ENCODE measurements at regions not wholly inside any gene's neighbourhood (a gene's known extent, or its start where the extent isn't known, plus 50 kb on each side); places are given as distances from the start of the nearest gene placed in this dataset.

GRCh38 chr13:25034173-25034572 lies 61.8 kb upstream of the PABPC3 start:
- no peaks in the 10 kb centered on the region for H3K9me3 ChIP-seq (replicated peaks; ENCODE audit: control insufficient read depth, insufficient read depth, low read length)
- no peak overlapping the region for H3K27ac ChIP-seq (ENCODE audit: insufficient read depth, low read depth, low read length)
- TF ChIP-seq EZH2 (IDR thresholded peaks at IDR 0.05; ENCODE audit: borderline replicate concordance, low read depth, low read length, severe bottlenecking) (no peak), FOS (IDR thresholded peaks at IDR 0.05; ENCODE audit: borderline replicate concordance, insufficient read depth, low read length) (no peak), MYC (IDR thresholded peaks at IDR 0.05; ENCODE audit: low read depth, low read length) (no peak), JUN (IDR thresholded peaks at IDR 0.05; ENCODE audit: borderline replicate concordance, insufficient read depth, insufficient read length, low read depth) (no peak), MAX (IDR thresholded peaks at IDR 0.05; ENCODE audit: insufficient read depth, insufficient read length) (no peak), POLR2AphosphoS5 (IDR thresholded peaks at IDR 0.05; ENCODE audit: insufficient read depth, low read depth, low read length) (no peak), POLR2A (IDR thresholded peaks at IDR 0.05; ENCODE audit: low read depth, low read length) (no peak), CTCF (IDR thresholded peaks at IDR 0.05; ENCODE audit: extremely low read depth in 1 of 2, insufficient read depth in 1 of 2, low read depth in 1 of 2, low read length in 2 of 2) (no peak), GATA2 (IDR thresholded peaks at IDR 0.05; ENCODE audit: insufficient read depth, insufficient read length, low read depth, low read length) (no peak)
- POLR2A ChIA-PET, result no interaction called here
- H2AFZ ChIP-seq (ENCODE audit: low read depth, low read length), result no peak overlapping the region
- DNase-seq (ENCODE audit: low read depth, low spot score), result no peak
- H3K9ac ChIP-seq (replicated peaks; ENCODE audit: extremely low read depth, insufficient read depth, low read length), result no peak overlapping the region
- H3K4me1 ChIP-seq (ENCODE audit: control insufficient read depth, extremely low read depth, insufficient read depth, low read length), result no peaks in the 10 kb centered on the region
- no peaks in the 10 kb centered on the region for H3K36me3 ChIP-seq (ENCODE audit: control insufficient read depth in 2 of 2, extremely low read depth in 1 of 2, insufficient read depth in 2 of 2, low read length in 2 of 2)
- H3K9me1 ChIP-seq (replicated peaks; ENCODE audit: control insufficient read depth, extremely low read depth, insufficient read depth, low read length), result no peaks in the 10 kb centered on the region
- dilution Hi-C loops (cut with MboI; ENCODE audit: extremely low pct_ligation_motif_present, low sequenced_read_pairs), result no loop called here
- H3K79me2 ChIP-seq (ENCODE audit: control insufficient read depth, insufficient read depth, low read length), result no peaks in the 10 kb centered on the region
- H3K4me2 ChIP-seq (ENCODE audit: insufficient read depth, low read length), result no peak overlapping the region
- BruUV-seq (replicated peaks), result no TSS peak
- no peaks in the 10 kb centered on the region for H4K20me1 ChIP-seq (replicated peaks; ENCODE audit: control insufficient read depth, extremely low read depth, insufficient read depth, low read length)
- CTCF ChIA-PET, result interaction anchor here (1.6 to 2.0 kb wide), 2 partner anchors 29 to 39 kb away, joined by 7 read pairs; no protein-coding TSS in a partner anchor
- H3K4me3 ChIP-seq (replicated peaks in 1 of 3; ENCODE audit: insufficient read depth in 1 of 3, low read depth in 1 of 3, low read length in 3 of 3), result no peak overlapping the region
- H3K27me3 ChIP-seq (ENCODE audit: control insufficient read depth in 2 of 2, insufficient read depth in 2 of 2, low read length in 2 of 2), result peaks cover 0 to 3% of the 10 kb centered on the region in 2 experiments
- no peak for FAIRE-seq
- intact Hi-C loops (cut with micrococcal nuclease), result no loop called here
